ENCODE measurements at regions not wholly inside any gene's neighbourhood (a gene's known extent, or its start where the extent isn't known, plus 50 kb on each side); places are given as distances from the start of the nearest gene placed in this dataset.

GRCh38 chr14:58941629-58942028 is 246.8 kb upstream of the DAAM1 start:
- WGBS, 2 donors (ENCODE audit: extremely low coverage in 2 of 2, insufficient read length in 2 of 2, insufficient replicate concordance in 1 of 2) = no CpG with 5 or more reads among the region's 2 CpGs
- Histone ChIP-seq H3K18ac (ENCODE audit: low read length) (no peak overlapping the region), H3K4me3 (ENCODE audit: low read length in 2 of 2) (no peak overlapping the region), H3K27ac (replicated peaks; ENCODE audit: low read length) (no peak overlapping the region), H3K23ac (ENCODE audit: low read depth, low read length, poor library complexity) (no peak overlapping the region), H2BK120ac (ENCODE audit: low read depth, low read length) (no peak overlapping the region), H4K91ac (ENCODE audit: low read depth, low read length, poor library complexity) (no peak overlapping the region), H3K4me2 (ENCODE audit: insufficient read depth, low read length, poor library complexity, severe bottlenecking) (no peak overlapping the region), H3K14ac (ENCODE audit: low read length) (no peak overlapping the region), H2AK5ac (ENCODE audit: low read depth, low read length) (no peak overlapping the region), H4K8ac (ENCODE audit: low read depth, low read length) (no peak overlapping the region), H2BK12ac (ENCODE audit: low read length) (no peak overlapping the region), H3K9ac (ENCODE audit: low read depth, low read length, poor library complexity) (no peak overlapping the region), H3K4ac (ENCODE audit: low read length) (no peak overlapping the region), H3K79me1 (ENCODE audit: low read depth, low read length) (no peaks in the 10 kb centered on the region), H3K27me3 (ENCODE audit: control insufficient read depth in 3 of 3, insufficient read depth in 3 of 3, low read depth in 1 of 3, low read length in 3 of 3) (no peaks in the 10 kb centered on the region), H2BK15ac (ENCODE audit: low read length) (no peak overlapping the region), H3K4me1 (ENCODE audit: control insufficient read depth in 2 of 2, insufficient read depth in 1 of 2, low read depth in 1 of 2, low read length in 2 of 2) (peaks cover 6 to 7% of the 10 kb centered on the region in 2 donors), H3K36me3 (replicated peaks in 1 of 2; ENCODE audit: control insufficient read depth in 2 of 2, insufficient read depth in 2 of 2, low read length in 2 of 2) (no peaks in the 10 kb centered on the region), H3K9me3 (replicated peaks in 1 of 2; ENCODE audit: control insufficient read depth in 2 of 2, insufficient read depth in 1 of 2, low read depth in 1 of 2, low read length in 2 of 2) (peaks cover 0 to 2% of the 10 kb centered on the region in 2 donors), H2BK5ac (ENCODE audit: low read length) (no peak overlapping the region), H2AFZ (ENCODE audit: low read length) (no peak overlapping the region)
- no peak for DNase-seq (ENCODE audit: low spot score)

- no peak overlapping the region for H3K14ac ChIP-seq (ENCODE audit: low read length)
- peaks cover 0 to 2% of the 10 kb centered on the region in 2 donors for H3K9me3 ChIP-seq (replicated peaks in 1 of 2; ENCODE audit: control insufficient read depth in 2 of 2, insufficient read depth in 1 of 2, low read depth in 1 of 2, low read length in 2 of 2)
- H4K8ac ChIP-seq (ENCODE audit: low read depth, low read length) = no peak overlapping the region
- no peak overlapping the region for H3K4ac ChIP-seq (ENCODE audit: low read length)
- H2BK12ac ChIP-seq (ENCODE audit: low read length) = no peak overlapping the region
- no peak overlapping the region for H2BK5ac ChIP-seq (ENCODE audit: low read length)
- no peak overlapping the region for H3K27ac ChIP-seq (replicated peaks; ENCODE audit: low read length)
- peaks cover 6 to 7% of the 10 kb centered on the region in 2 donors for H3K4me1 ChIP-seq (ENCODE audit: control insufficient read depth in 2 of 2, insufficient read depth in 1 of 2, low read depth in 1 of 2, low read length in 2 of 2)
- no peak overlapping the region for H3K4me3 ChIP-seq (ENCODE audit: low read length in 2 of 2)
- no peak overlapping the region for H2BK15ac ChIP-seq (ENCODE audit: low read length)
- H3K18ac ChIP-seq (ENCODE audit: low read length) = no peak overlapping the region
- H3K23ac ChIP-seq (ENCODE audit: low read depth, low read length, poor library complexity) = no peak overlapping the region
- H3K79me1 ChIP-seq (ENCODE audit: low read depth, low read length) = no peaks in the 10 kb centered on the region
- H3K27me3 ChIP-seq (ENCODE audit: control insufficient read depth in 3 of 3, insufficient read depth in 3 of 3, low read depth in 1 of 3, low read length in 3 of 3) = no peaks in the 10 kb centered on the region
- no peak overlapping the region for H2AK5ac ChIP-seq (ENCODE audit: low read depth, low read length)
- no peak overlapping the region for H3K4me2 ChIP-seq (ENCODE audit: insufficient read depth, low read length, poor library complexity, severe bottlenecking)
- no peak overlapping the region for H4K91ac ChIP-seq (ENCODE audit: low read depth, low read length, poor library complexity)
- H2AFZ ChIP-seq (ENCODE audit: low read length) = no peak overlapping the region
- no peak for DNase-seq (ENCODE audit: low spot score)
- H2BK120ac ChIP-seq (ENCODE audit: low read depth, low read length) = no peak overlapping the region
- no CpG with 5 or more reads among the region's 2 CpGs for WGBS, 2 donors (ENCODE audit: extremely low coverage in 2 of 2, insufficient read length in 2 of 2, insufficient replicate concordance in 1 of 2)
- H3K36me3 ChIP-seq (replicated peaks in 1 of 2; ENCODE audit: control insufficient read depth in 2 of 2, insufficient read depth in 2 of 2, low read length in 2 of 2) = no peaks in the 10 kb centered on the region
- H3K9ac ChIP-seq (ENCODE audit: low read depth, low read length, poor library complexity) = no peak overlapping the region
Measured at GRCh38 chr14:58942516-58942915, 246.0 kb upstream of the DAAM1 start.

GRCh38 chr14:58944343-58944967 is 244.0 kb upstream of the DAAM1 start:
- no peak overlapping the region for H3K9ac ChIP-seq (ENCODE audit: low read depth, low read length, poor library complexity)
- H3K9me3 ChIP-seq (replicated peaks in 1 of 2; ENCODE audit: control insufficient read depth in 2 of 2, insufficient read depth in 1 of 2, low read depth in 1 of 2, low read length in 2 of 2) = peaks cover 0 to 2% of the 10 kb centered on the region in 2 donors
- no peak overlapping the region for H3K4me2 ChIP-seq (ENCODE audit: insufficient read depth, low read length, poor library complexity, severe bottlenecking)
- no CpG with 5 or more reads among the region's 6 CpGs for WGBS, 2 donors (ENCODE audit: extremely low coverage in 2 of 2, insufficient read length in 2 of 2, insufficient replicate concordance in 1 of 2)
- H3K79me1 ChIP-seq (ENCODE audit: low read depth, low read length) = no peaks in the 10 kb centered on the region
- peak overlapping the region; percentile 65 for H2AFZ ChIP-seq (ENCODE audit: low read length)
- H3K4me1 ChIP-seq (ENCODE audit: control insufficient read depth in 2 of 2, insufficient read depth in 1 of 2, low read depth in 1 of 2, low read length in 2 of 2) = peaks cover 9 to 13% of the 10 kb centered on the region in 2 donors
- H3K18ac ChIP-seq (ENCODE audit: low read length) = no peak overlapping the region
- H3K27ac ChIP-seq (replicated peaks; ENCODE audit: low read length) = no peak overlapping the region
- H2BK15ac ChIP-seq (ENCODE audit: low read length) = no peak overlapping the region
- no peak overlapping the region for H3K4ac ChIP-seq (ENCODE audit: low read length)
- no peak overlapping the region for H3K4me3 ChIP-seq (ENCODE audit: low read length in 2 of 2)
- H2BK12ac ChIP-seq (ENCODE audit: low read length) = no peak overlapping the region
- no peak overlapping the region for H2AK5ac ChIP-seq (ENCODE audit: low read depth, low read length)
- no peak overlapping the region for H4K91ac ChIP-seq (ENCODE audit: low read depth, low read length, poor library complexity)
- no peak for DNase-seq (ENCODE audit: low spot score)
- no peaks in the 10 kb centered on the region for H3K36me3 ChIP-seq (replicated peaks in 1 of 2; ENCODE audit: control insufficient read depth in 2 of 2, insufficient read depth in 2 of 2, low read length in 2 of 2)
- H4K8ac ChIP-seq (ENCODE audit: low read depth, low read length) = no peak overlapping the region
- no peaks in the 10 kb centered on the region for H3K27me3 ChIP-seq (ENCODE audit: control insufficient read depth in 3 of 3, insufficient read depth in 3 of 3, low read depth in 1 of 3, low read length in 3 of 3)
- H3K23ac ChIP-seq (ENCODE audit: low read depth, low read length, poor library complexity) = no peak overlapping the region
- H3K14ac ChIP-seq (ENCODE audit: low read length) = no peak overlapping the region
- H2BK5ac ChIP-seq (ENCODE audit: low read length) = no peak overlapping the region
- H2BK120ac ChIP-seq (ENCODE audit: low read depth, low read length) = no peak overlapping the region

GRCh38 chr14:58944968-58945356 is 243.5 kb upstream of the DAAM1 start:
- Histone ChIP-seq H3K79me1 (ENCODE audit: low read depth, low read length) (no peaks in the 10 kb centered on the region), H3K27me3 (ENCODE audit: control insufficient read depth in 3 of 3, insufficient read depth in 3 of 3, low read depth in 1 of 3, low read length in 3 of 3) (no peaks in the 10 kb centered on the region), H3K9me3 (replicated peaks in 1 of 2; ENCODE audit: control insufficient read depth in 2 of 2, insufficient read depth in 1 of 2, low read depth in 1 of 2, low read length in 2 of 2) (no peaks in the 10 kb centered on the region), H2BK120ac (ENCODE audit: low read depth, low read length) (no peak overlapping the region), H3K4me1 (ENCODE audit: control insufficient read depth in 2 of 2, insufficient read depth in 1 of 2, low read depth in 1 of 2, low read length in 2 of 2) (peaks cover 9 to 13% of the 10 kb centered on the region in 2 donors), H4K8ac (ENCODE audit: low read depth, low read length) (no peak overlapping the region), H3K23ac (ENCODE audit: low read depth, low read length, poor library complexity) (no peak overlapping the region), H2BK5ac (ENCODE audit: low read length) (no peak overlapping the region), H3K14ac (ENCODE audit: low read length) (no peak overlapping the region), H3K4me2 (ENCODE audit: insufficient read depth, low read length, poor library complexity, severe bottlenecking) (no peak overlapping the region), H3K9ac (ENCODE audit: low read depth, low read length, poor library complexity) (no peak overlapping the region), H2BK12ac (ENCODE audit: low read length) (no peak overlapping the region), H3K18ac (ENCODE audit: low read length) (no peak overlapping the region), H2BK15ac (ENCODE audit: low read length) (no peak overlapping the region), H2AK5ac (ENCODE audit: low read depth, low read length) (no peak overlapping the region), H3K4ac (ENCODE audit: low read length) (no peak overlapping the region), H3K36me3 (replicated peaks in 1 of 2; ENCODE audit: control insufficient read depth in 2 of 2, insufficient read depth in 2 of 2, low read length in 2 of 2) (no peaks in the 10 kb centered on the region), H2AFZ (ENCODE audit: low read length) (no peak overlapping the region), H3K4me3 (ENCODE audit: low read length in 2 of 2) (no peak overlapping the region), H3K27ac (replicated peaks; ENCODE audit: low read length) (no peak overlapping the region), H4K91ac (ENCODE audit: low read depth, low read length, poor library complexity) (no peak overlapping the region)
- WGBS, 2 donors (ENCODE audit: extremely low coverage in 2 of 2, insufficient read length in 2 of 2, insufficient replicate concordance in 1 of 2) = no CpG with 5 or more reads among the region's 2 CpGs
- DNase-seq (ENCODE audit: low spot score) = no peak

All from neuronal stem cell (in vitro differentiated cells).